AG04449 (cell line): ENCODE measurements at regions not wholly inside any gene's neighbourhood (a gene's known extent, or its start where the extent isn't known, plus 50 kb on each side); places are given as distances from the start of the nearest gene placed in this dataset.
A peak's percentile ranks its signal among the peaks of the same experiment; 100 is the strongest.

ENCODE experiments used
- CTCF ChIA-PET: fragments of 350-600 bp; formaldehyde crosslinking; extraction: SDS; loops from one replicate; lab custom pipeline; 2021; ENCODE audit warnings: antibody characterized with exemption; lab: Yijun Ruan, JAX
- POLR2A ChIA-PET: fragments of 400-600, 350-600 bp; formaldehyde crosslinking; extraction: SDS; loops from one replicate; lab custom pipeline; 2020; ENCODE audit warnings: antibody characterized with exemption, inconsistent platforms; lab: Yijun Ruan, JAX
- DNase-seq: peaks from one replicate; pipeline ENCODE4 v3.0.0-alpha.2; 2010; ENCODE audit warnings: low read depth, low spot score
- H3K4me3 ChIP-seq: 2 replicates; pipeline ENCODE4 v1.5.1; 2011; ENCODE audit warnings: low read depth, mild to moderate bottlenecking, control low read depth, low read length
- TF ChIP-seq, protein P1 (sequence below): IDR thresholded peaks from one replicate; pipeline ENCODE4 v1.5.1; 2011; ENCODE audit warnings: mild to moderate bottlenecking, moderate library complexity, low read length, control low read depth, inconsistent platforms; ENCODE audit not compliant: insufficient read depth; ENCODE audit errors: missing control alignments

DNA sequence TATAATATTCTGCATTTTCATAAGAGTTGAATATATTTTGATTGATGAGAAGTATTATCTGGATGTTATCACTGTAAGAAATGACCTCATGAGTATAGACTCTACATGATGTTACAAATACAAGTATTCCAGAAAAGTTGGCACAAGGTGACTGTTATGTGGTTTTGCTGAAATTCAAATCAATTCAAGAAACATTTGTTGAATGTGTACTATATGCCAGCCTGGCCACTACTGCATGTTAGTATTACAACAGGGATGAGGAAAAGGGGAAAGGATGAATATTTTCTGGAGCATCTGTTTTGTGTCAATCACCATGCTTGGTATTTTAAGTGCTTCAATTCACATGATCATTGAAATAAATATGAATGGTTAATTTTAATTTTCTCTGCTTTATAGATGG is 250.9 kb upstream of the PBX1 start:
- no peak overlapping the region for H3K4me3 ChIP-seq
- TF ChIP-seq, protein P1, sequence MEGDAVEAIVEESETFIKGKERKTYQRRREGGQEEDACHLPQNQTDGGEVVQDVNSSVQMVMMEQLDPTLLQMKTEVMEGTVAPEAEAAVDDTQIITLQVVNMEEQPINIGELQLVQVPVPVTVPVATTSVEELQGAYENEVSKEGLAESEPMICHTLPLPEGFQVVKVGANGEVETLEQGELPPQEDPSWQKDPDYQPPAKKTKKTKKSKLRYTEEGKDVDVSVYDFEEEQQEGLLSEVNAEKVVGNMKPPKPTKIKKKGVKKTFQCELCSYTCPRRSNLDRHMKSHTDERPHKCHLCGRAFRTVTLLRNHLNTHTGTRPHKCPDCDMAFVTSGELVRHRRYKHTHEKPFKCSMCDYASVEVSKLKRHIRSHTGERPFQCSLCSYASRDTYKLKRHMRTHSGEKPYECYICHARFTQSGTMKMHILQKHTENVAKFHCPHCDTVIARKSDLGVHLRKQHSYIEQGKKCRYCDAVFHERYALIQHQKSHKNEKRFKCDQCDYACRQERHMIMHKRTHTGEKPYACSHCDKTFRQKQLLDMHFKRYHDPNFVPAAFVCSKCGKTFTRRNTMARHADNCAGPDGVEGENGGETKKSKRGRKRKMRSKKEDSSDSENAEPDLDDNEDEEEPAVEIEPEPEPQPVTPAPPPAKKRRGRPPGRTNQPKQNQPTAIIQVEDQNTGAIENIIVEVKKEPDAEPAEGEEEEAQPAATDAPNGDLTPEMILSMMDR: no peak
- ChIA-PET CTCF (no interaction called here), POLR2A (no interaction called here)
- DNase-seq: no peak

DNA sequence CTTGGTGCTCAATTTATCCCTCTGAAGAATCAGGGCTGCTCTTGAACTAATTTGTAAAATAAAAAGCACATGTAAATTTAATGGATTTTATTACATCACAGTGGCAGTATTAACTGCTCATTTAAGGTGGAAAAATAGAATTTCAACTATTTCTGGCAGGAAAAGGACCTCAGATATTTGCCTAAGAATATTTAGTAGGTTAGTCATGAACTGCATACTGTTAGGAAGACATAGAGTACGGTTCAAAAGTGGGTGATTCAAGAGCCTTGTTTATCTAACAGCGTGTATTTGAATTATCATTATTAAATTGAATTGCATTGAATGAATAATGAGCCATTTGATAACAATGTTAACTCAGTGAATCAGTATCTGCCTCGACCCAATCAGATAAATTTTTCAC is 248.8 kb upstream of the PBX1 start:
- CTCF ChIA-PET: no interaction called here
- POLR2A ChIA-PET: no interaction called here

DNA sequence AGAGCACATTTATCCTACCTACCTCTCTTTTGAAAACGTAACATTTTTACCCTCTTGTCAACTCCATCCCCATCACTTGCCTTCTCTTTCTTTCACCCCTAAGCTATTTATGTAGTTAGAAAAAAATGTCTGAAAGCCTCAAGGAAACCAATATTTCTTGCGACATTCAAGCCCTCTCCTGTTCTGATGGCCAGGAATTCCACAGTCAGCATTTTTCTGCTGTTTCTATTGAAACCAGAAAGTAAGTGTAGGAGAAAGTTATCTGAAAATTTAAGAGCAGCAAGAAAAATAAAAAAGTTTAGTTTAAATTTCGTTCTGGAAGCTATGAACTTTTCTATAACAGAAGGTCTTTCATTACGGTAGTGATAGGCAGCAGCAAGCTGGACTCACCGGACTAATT is 247.6 kb upstream of the PBX1 start:
- no peak for DNase-seq
- H3K4me3 ChIP-seq: no peak overlapping the region
- TF ChIP-seq, protein P1: no peak
- POLR2A ChIA-PET: no interaction called here
- CTCF ChIA-PET: no interaction called here

More for the DNA sequence above, 248.8 kb upstream of the PBX1 start:
- no peak for DNase-seq
- H3K4me3 ChIP-seq: no peak overlapping the region
- TF ChIP-seq, protein P1: no peak

DNA sequence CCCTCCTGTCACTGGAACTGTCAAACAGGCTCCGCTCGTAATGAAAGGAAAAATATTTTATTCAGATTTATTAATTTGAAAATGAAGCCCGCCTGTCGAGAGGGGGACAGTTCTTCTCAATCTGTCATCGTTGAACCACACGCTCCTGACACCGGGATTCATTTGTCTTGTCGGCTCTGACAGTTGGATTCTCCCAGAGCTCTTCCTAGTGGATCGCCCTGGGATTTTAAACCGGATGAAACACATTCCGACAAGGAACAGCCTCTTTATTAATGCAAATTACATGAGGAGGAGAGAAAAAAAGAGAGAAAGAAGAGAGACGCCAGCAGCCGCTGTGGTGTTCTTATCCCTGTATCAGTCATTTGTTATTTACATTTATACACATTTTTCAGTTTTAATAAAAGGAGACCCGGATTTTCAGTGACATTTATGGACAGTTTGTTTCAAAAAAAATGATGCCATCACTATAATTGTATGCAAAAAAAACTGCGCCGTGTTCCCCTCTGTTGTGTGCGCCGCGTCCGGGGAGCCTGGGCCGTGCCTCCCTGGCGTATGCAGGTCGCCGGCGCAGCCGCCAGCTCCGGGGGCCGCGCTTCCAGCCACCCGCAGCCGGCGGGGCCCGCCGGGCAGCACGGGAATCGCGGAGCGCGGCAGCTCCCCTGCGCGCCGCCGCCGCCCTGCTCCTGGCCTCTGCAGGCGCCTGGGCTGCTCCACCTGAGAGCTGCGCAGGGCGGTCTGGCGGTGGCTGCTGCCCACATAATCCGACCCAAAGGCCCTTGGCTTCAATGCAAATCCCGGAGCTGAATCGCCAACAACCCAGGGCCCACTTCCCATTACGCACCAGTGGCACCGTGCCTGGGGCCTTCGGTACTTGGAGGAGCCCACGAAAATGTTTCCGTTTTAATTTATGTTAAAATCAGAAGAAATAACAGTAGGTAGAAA is 237.9 kb upstream of the PBX1 start:
- TF ChIP-seq, protein P1: no peak
- ChIA-PET CTCF (no interaction called here), POLR2A (no interaction called here)
- peak overlapping the region; percentile 6; the same call in 1 of the 2 replicates for H3K4me3 ChIP-seq
- DNase-seq: no peak

DNA sequence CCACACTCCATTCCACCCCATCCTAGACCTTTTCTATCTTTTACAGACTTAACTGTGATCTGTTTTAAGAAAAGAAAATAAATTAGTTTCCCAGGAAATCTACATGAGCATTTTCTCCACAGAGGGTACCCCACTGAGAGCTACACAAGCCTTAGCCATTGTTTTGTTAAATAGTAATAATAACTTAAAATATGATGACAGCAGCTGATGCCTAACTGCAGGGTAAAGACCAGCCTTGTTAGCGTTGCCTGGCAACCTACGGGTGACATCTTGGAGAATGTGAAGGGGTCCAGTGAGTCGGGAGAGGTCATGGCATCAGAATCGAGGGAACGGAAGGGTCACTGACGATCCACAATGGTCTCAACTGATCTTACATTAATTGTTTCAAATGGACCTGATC is 233.2 kb upstream of the PBX1 start:
- ChIA-PET CTCF (no interaction called here), POLR2A (no interaction called here)
- TF ChIP-seq, protein P1: no peak
- no peak for DNase-seq
- H3K4me3 ChIP-seq: no peak overlapping the region

DNA sequence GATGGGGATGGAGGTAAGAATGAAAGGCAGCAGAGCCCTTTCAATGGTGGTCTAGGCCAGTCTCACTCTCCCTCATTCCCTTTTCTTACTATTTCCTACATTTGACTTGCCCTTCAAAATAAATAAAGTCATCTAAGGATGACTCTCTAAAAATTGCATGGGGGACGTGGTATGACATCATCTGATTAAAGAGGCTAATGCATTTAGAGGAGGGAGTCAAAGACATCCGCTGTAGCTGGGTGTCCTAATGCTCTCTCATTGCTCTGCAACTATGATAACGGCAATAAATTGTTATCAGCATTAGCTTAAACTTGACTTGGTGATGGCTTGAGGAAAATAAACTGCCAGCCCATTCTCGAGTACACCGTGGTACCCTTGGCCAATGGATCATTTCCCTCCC is 225.6 kb upstream of the PBX1 start:
- CTCF ChIA-PET: no interaction called here
- DNase-seq: no peak
- POLR2A ChIA-PET: no interaction called here
- TF ChIP-seq, protein P1: no peak
- no peak overlapping the region for H3K4me3 ChIP-seq
